Astrocyte (in vitro differentiated cells and primary cell): ENCODE measurements at regions not wholly inside any gene's neighbourhood (a gene's known extent, or its start where the extent isn't known, plus 50 kb on each side); places are given as distances from the start of the nearest gene placed in this dataset.

Source experiments
- DNase-seq: peaks from one replicate; pipeline ENCODE4 v3.0.0-alpha.2; 2010; ENCODE audit warnings: low read depth
- FAIRE-seq: peaks from 2 replicates; lab custom pipeline; 2011; peaks lifted over from hg19 to GRCh38; lab: Jason Lieb, UNC
- H2AFZ ChIP-seq: 2 replicates; pipeline ENCODE4 v1.6.0; 2012; ENCODE audit warnings: low read depth, low read length, inconsistent platforms
- H3K27ac ChIP-seq: 2 replicates; pipeline ENCODE4 v1.5.1; 2011; ENCODE audit warnings: low read depth, low read length, inconsistent platforms
- H3K27me3 ChIP-seq: 2 replicates; pipeline ENCODE4 v1.6.0; 2011; ENCODE audit warnings: low read length, inconsistent platforms; ENCODE audit not compliant: insufficient read depth
- H3K36me3 ChIP-seq: 2 replicates; pipeline ENCODE4 v1.5.1; 2011; ENCODE audit warnings: low read length, inconsistent platforms; ENCODE audit not compliant: insufficient read depth
- H3K4me1 ChIP-seq: 2 replicates; pipeline ENCODE4 v1.5.1; 2011; ENCODE audit warnings: low read length, inconsistent platforms; ENCODE audit not compliant: insufficient read depth
- H3K4me2 ChIP-seq: 2 replicates; pipeline ENCODE4 v1.6.0; 2012; ENCODE audit warnings: low read length, inconsistent platforms
- H3K4me3 ChIP-seq: 2 replicates; pipeline ENCODE4 v1.5.1; 2011; ENCODE audit warnings: low read depth, mild to moderate bottlenecking, low read length, inconsistent platforms; ENCODE audit not compliant: insufficient read depth
- H3K79me2 ChIP-seq: 2 replicates; pipeline ENCODE4 v1.6.0; 2012; ENCODE audit warnings: mild to moderate bottlenecking, low read length, inconsistent platforms; ENCODE audit not compliant: insufficient read depth
- H3K9ac ChIP-seq: 2 replicates; pipeline ENCODE4 v1.6.0; 2012; ENCODE audit warnings: mild to moderate bottlenecking, low read length, inconsistent platforms
- H3K9me3 ChIP-seq: 2 replicates; pipeline ENCODE4 v1.5.1; 2012; ENCODE audit warnings: low read depth, mild to moderate bottlenecking, low read length, inconsistent platforms; ENCODE audit not compliant: insufficient read depth
- H4K20me1 ChIP-seq: 2 replicates; pipeline ENCODE4 v1.6.0; 2012; ENCODE audit warnings: low read length, inconsistent platforms; ENCODE audit not compliant: insufficient read depth
- H3K27ac Mint-ChIP-seq: one replicate; pipeline ENCODE4 v1.8.0; 2021; ENCODE audit warnings: mild to moderate bottlenecking, mixed read lengths; ENCODE audit not compliant: unreplicated experiment
- H3K27me3 Mint-ChIP-seq: one replicate; pipeline ENCODE4 v1.8.0; 2021; ENCODE audit warnings: low read depth, mixed read lengths; ENCODE audit not compliant: unreplicated experiment
- H3K36me3 Mint-ChIP-seq: one replicate; pipeline ENCODE4 v1.8.0; 2021; ENCODE audit warnings: low read depth, mixed read lengths; ENCODE audit not compliant: unreplicated experiment
- H3K4me1 Mint-ChIP-seq: one replicate; pipeline ENCODE4 v1.8.0; 2021; ENCODE audit warnings: low read depth, mixed read lengths; ENCODE audit not compliant: unreplicated experiment
- H3K4me3 Mint-ChIP-seq: one replicate; pipeline ENCODE4 v1.8.0; 2021; ENCODE audit warnings: mild to moderate bottlenecking, moderate library complexity, mixed read lengths; ENCODE audit not compliant: unreplicated experiment
- H3K9me3 Mint-ChIP-seq: one replicate; pipeline ENCODE4 v1.8.0; 2021; ENCODE audit warnings: mild to moderate bottlenecking, mixed read lengths; ENCODE audit not compliant: unreplicated experiment
- EZH2 ChIP-seq: IDR thresholded peaks from 2 replicates; pipeline ENCODE4 v1.6.1; 2012; ENCODE audit warnings: mild to moderate bottlenecking, low read length, inconsistent platforms; ENCODE audit not compliant: insufficient read depth
- TF ChIP-seq, protein P1 (sequence below): IDR thresholded peaks from 2 replicates; pipeline ENCODE4 v1.5.1; 2011; ENCODE audit warnings: low read depth, mild to moderate bottlenecking, inconsistent platforms, low read length, moderate library complexity; ENCODE audit not compliant: insufficient read depth

DNA sequence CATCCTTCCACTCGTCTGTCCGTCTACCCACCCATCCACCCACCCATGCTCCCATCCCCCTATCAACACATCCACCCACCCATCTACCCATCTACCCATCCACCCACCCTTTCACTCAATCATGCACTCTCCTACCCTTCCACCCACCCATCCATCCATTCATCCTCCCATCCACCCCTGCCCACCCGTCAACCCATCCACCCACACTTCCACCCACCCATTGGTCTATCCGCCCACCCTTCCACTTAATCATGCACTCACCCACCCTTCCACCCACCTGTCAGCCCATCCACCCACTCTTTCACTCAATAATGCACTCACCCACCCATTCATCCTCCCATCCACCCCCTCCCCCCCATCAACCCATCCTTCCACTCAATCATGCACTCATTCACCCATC, 250.0 kb upstream of the EEF2KMT start:
- no peak overlapping the region for H2AFZ ChIP-seq
- Mint-ChIP-seq H3K4me1 (no peaks in the 10 kb centered on the region), H3K36me3 (no peaks in the 10 kb centered on the region), H3K4me3 (no peak overlapping the region), H3K27me3 (peaks cover 9% of the 10 kb centered on the region), H3K27ac (no peak overlapping the region), H3K9me3 (peaks cover 2% of the 10 kb centered on the region)
- no peaks in the 10 kb centered on the region for H3K79me2 ChIP-seq
- no peaks in the 10 kb centered on the region for H4K20me1 ChIP-seq
- H3K27me3 ChIP-seq: no peaks in the 10 kb centered on the region
- no peak overlapping the region for H3K27ac ChIP-seq
- H3K4me1 ChIP-seq: no peaks in the 10 kb centered on the region
- no peak for DNase-seq
- no peak overlapping the region for H3K4me3 ChIP-seq
- no peaks in the 10 kb centered on the region for H3K36me3 ChIP-seq
- H3K9me3 ChIP-seq: no peaks in the 10 kb centered on the region
- no peak for FAIRE-seq
- H3K9ac ChIP-seq: no peak overlapping the region
- no peak overlapping the region for H3K4me2 ChIP-seq
- TF ChIP-seq, protein P1, sequence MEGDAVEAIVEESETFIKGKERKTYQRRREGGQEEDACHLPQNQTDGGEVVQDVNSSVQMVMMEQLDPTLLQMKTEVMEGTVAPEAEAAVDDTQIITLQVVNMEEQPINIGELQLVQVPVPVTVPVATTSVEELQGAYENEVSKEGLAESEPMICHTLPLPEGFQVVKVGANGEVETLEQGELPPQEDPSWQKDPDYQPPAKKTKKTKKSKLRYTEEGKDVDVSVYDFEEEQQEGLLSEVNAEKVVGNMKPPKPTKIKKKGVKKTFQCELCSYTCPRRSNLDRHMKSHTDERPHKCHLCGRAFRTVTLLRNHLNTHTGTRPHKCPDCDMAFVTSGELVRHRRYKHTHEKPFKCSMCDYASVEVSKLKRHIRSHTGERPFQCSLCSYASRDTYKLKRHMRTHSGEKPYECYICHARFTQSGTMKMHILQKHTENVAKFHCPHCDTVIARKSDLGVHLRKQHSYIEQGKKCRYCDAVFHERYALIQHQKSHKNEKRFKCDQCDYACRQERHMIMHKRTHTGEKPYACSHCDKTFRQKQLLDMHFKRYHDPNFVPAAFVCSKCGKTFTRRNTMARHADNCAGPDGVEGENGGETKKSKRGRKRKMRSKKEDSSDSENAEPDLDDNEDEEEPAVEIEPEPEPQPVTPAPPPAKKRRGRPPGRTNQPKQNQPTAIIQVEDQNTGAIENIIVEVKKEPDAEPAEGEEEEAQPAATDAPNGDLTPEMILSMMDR: no peak
- TF ChIP-seq EZH2: no peak

DNA sequence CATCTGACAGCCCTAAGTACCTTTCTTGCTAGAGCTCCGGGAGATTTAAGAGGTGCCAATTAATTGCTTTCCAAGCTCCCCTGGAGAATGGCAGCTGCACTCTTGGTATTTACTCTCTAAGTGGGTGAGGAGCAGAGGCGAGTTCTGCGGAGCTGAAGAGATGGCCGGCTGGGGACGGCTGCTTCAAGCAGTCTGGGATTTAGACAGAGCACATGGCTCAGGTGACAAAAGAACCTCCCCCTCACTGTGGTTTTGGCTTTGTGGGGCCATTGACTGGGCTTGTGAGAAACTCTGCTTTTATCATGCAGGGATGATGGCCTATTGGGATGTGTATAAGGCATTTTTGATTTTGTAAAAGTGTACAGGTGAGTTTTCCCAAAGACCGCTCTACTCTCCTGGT, 239.3 kb upstream of the EEF2KMT start:
- H3K9me3 ChIP-seq: no peaks in the 10 kb centered on the region
- no peaks in the 10 kb centered on the region for H3K36me3 Mint-ChIP-seq
- H3K4me1 Mint-ChIP-seq: peaks cover 8% of the 10 kb centered on the region
- no peaks in the 10 kb centered on the region for H3K36me3 ChIP-seq
- DNase-seq (no peak), FAIRE-seq (no peak)
- peaks cover 6% of the 10 kb centered on the region for H3K9me3 Mint-ChIP-seq
- no peaks in the 10 kb centered on the region for H4K20me1 ChIP-seq
- H3K9ac ChIP-seq: no peak overlapping the region
- H3K4me1 ChIP-seq: no peaks in the 10 kb centered on the region
- H2AFZ ChIP-seq: no peak overlapping the region
- H3K79me2 ChIP-seq: no peaks in the 10 kb centered on the region
- H3K4me3 ChIP-seq: no peak overlapping the region
- H3K27me3 Mint-ChIP-seq: peaks cover 34% of the 10 kb centered on the region
- H3K4me2 ChIP-seq: no peak overlapping the region
- TF ChIP-seq, protein P1: no peak
- TF ChIP-seq EZH2: no peak
- H3K27me3 ChIP-seq: no peaks in the 10 kb centered on the region
- no peak overlapping the region for H3K27ac Mint-ChIP-seq
- no peak overlapping the region for H3K27ac ChIP-seq
- no peak overlapping the region for H3K4me3 Mint-ChIP-seq

DNA sequence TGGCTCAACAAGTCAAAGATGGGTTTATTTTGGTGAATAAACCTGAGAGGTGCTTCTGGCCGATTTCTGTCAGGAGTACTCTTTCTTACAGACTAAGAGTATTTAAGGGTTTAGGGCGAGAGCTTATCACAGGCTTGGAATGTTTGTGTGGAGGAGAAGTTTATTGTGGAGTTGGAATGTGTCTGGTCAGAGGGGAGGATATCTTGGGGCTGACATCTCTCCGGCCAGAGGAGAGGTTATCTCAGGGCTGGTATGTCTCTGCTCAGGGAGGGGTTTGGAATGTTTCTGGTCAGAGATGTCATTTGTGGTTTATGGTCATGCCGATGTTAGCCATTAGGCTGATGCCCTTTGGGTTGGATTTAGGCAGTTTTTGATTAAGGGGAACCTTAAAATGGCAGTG, 236.4 kb upstream of the EEF2KMT start:
- Mint-ChIP-seq H3K4me3 (no peak overlapping the region), H3K4me1 (peaks cover 8% of the 10 kb centered on the region), H3K9me3 (peaks cover 10% of the 10 kb centered on the region), H3K27me3 (peaks cover 17% of the 10 kb centered on the region), H3K27ac (peak overlapping the region; percentile 29), H3K36me3 (no peaks in the 10 kb centered on the region)
- no peak overlapping the region for H3K27ac ChIP-seq
- no peak for FAIRE-seq
- DNase-seq: peak; percentile 45
- H3K9me3 ChIP-seq: peaks cover 4% of the 10 kb centered on the region
- no peak overlapping the region for H3K9ac ChIP-seq
- no peaks in the 10 kb centered on the region for H3K27me3 ChIP-seq
- H3K4me2 ChIP-seq: no peak overlapping the region
- H3K36me3 ChIP-seq: no peaks in the 10 kb centered on the region
- H4K20me1 ChIP-seq: no peaks in the 10 kb centered on the region
- no peak overlapping the region for H2AFZ ChIP-seq
- H3K79me2 ChIP-seq: no peaks in the 10 kb centered on the region
- H3K4me3 ChIP-seq: no peak overlapping the region
- H3K4me1 ChIP-seq: no peaks in the 10 kb centered on the region
- TF ChIP-seq EZH2: no peak
- TF ChIP-seq, protein P1: no peak
